ENCODE measurements at regions not wholly inside any gene's neighbourhood (a gene's known extent, or its start where the extent isn't known, plus 50 kb on each side); places are given as distances from the start of the nearest gene placed in this dataset.

DNA sequence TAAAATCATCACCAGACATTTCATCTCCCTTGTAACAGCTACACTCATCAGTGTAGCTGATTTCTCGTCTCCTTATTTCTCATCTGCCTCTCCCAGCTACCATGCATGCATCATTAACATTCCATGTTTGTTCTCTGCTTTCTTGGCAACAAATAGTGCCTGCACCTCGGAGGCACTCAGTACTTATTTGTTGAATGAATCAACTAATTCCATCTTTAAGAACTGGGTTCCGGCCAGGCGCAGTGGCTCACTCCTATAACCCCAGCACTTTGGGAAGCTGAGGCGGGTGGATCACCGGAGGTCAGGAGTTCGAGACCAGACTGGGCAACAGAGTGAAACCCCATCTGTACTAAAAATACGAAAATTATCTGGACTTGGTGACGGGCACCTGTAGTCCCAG is 63.9 kb upstream of the GTF3A start:
- peaks cover 0 to 13% of the 10 kb centered on the region in 2 experiments; a peak in 1 of 5 replicates for H3K27me3 ChIP-seq (ENCODE audit: control insufficient read depth in 1 of 2, insufficient read depth in 2 of 2, low read length in 2 of 2)
- BruUV-seq (replicated peaks): no TSS peak
- H3K4me3 ChIP-seq (replicated peaks in 1 of 3; ENCODE audit: insufficient read depth in 1 of 3, low read depth in 2 of 3, low read length in 3 of 3): no peak overlapping the region
- no peaks in the 10 kb centered on the region for H3K36me3 ChIP-seq (replicated peaks in 1 of 2; ENCODE audit: control insufficient read depth in 1 of 2, insufficient read depth in 2 of 2, low read length in 2 of 2)
- intact Hi-C loops (cut with micrococcal nuclease; ENCODE audit: unreplicated experiment): no loop called here
- no peaks in the 10 kb centered on the region for H4K20me1 ChIP-seq (ENCODE audit: insufficient read depth, low read length)
- POLR2A ChIA-PET: no interaction called here
- H2AFZ ChIP-seq (ENCODE audit: low read length): no peak overlapping the region
- ATAC-seq (no peak), FAIRE-seq (no peak), DNase-seq (ENCODE audit: low spot score) (no peak)
- WGBS (ENCODE audit: low lambda C conversion rate): 44% methylated on average over 9 of the region's 9 CpGs
- no peak overlapping the region for H3K27ac ChIP-seq (ENCODE audit: extremely low read length, insufficient read depth, low read length)
- in situ Hi-C loops (cut with HindIII; ENCODE audit: extremely low pct_ligation_motif_present, low pct_unique_long_range_greater_than_20kb): loop anchor here (10.0 kb wide), 1 partner anchor 614 kb away; no protein-coding TSS in a partner anchor
- no peaks in the 10 kb centered on the region for H3K79me2 ChIP-seq (ENCODE audit: insufficient read depth, low read length)
- H3K4me1 ChIP-seq (ENCODE audit: insufficient read depth, low read length): peaks cover 17% of the 10 kb centered on the region
- CTCF ChIA-PET (ENCODE audit: low intra/inter-chr PET ratio, low total read pairs): interaction anchor here (2.1 to 2.8 kb wide), 2 partner anchors 375 to 466 kb away, joined by 24 to 28 read pairs; no protein-coding TSS in a partner anchor
- TF ChIP-seq ZNF607 (CRISPR knock-in tag; IDR thresholded peaks at IDR 0.05; ENCODE audit: borderline replicate concordance) (no peak), TSC22D2 (CRISPR knock-in tag; IDR thresholded peaks at IDR 0.05; ENCODE audit: borderline replicate concordance) (no peak), MLLT10 (CRISPR knock-in tag; IDR thresholded peaks at IDR 0.05) (no peak), ZNF670 (CRISPR knock-in tag; IDR thresholded peaks at IDR 0.05; ENCODE audit: borderline replicate concordance) (no peak), SMARCC2 (IDR thresholded peaks at IDR 0.05) (no peak), ZNF20 (CRISPR knock-in tag; IDR thresholded peaks at IDR 0.05) (no peak), ZNF766 (CRISPR knock-in tag; IDR thresholded peaks at IDR 0.05; ENCODE audit: borderline replicate concordance) (no peak), SMARCE1 (IDR thresholded peaks at IDR 0.05; ENCODE audit: borderline replicate concordance) (no peak), ZNF3 (CRISPR knock-in tag; IDR thresholded peaks at IDR 0.05) (no peak), NFKB2 (CRISPR knock-in tag; IDR thresholded peaks at IDR 0.05; ENCODE audit: borderline replicate concordance) (no peak)
- H3K9ac ChIP-seq (ENCODE audit: insufficient read depth, low read depth, low read length): no peak overlapping the region
- no peak overlapping the region for H3K4me2 ChIP-seq (ENCODE audit: low read depth, low read length)
- no peaks in the 10 kb centered on the region for H3K9me3 ChIP-seq (ENCODE audit: low read length)
